ENCODE measurements at regions not wholly inside any gene's neighbourhood (a gene's known extent, or its start where the extent isn't known, plus 50 kb on each side); places are given as distances from the start of the nearest gene placed in this dataset.

DNA sequence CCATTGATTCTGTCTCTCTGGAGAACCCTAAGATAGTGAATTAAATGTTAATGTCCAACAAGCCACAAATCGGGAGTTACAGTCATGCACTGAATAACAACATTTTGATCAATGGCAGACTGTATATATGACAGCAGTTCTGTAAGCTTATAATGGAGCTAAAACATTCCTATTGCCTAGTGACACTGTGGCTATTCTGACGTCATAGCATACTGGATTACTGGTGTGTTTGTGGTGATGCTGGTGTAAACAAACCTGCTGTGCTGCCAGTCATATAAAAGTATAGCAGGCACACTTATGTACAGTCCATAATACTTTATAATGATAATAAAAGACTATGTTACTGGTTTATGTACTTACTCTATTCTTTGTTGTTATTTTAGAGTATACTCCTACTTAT, 56.7 kb upstream of the BICD1 start:
- Mint-ChIP-seq H3K9me3 (peaks cover 12% of the 10 kb centered on the region), H3K27ac (no peak overlapping the region), H3K4me1 (ENCODE audit: low read depth) (peaks cover 22% of the 10 kb centered on the region), H3K4me3 (no peak overlapping the region), H3K36me3 (ENCODE audit: low read depth) (no peaks in the 10 kb centered on the region), H3K27me3 (ENCODE audit: insufficient read depth) (peaks cover 2% of the 10 kb centered on the region; the same call in 1 of the 2 replicates)
- peak; percentile 8 for DNase-seq
- TF ChIP-seq, protein P1, sequence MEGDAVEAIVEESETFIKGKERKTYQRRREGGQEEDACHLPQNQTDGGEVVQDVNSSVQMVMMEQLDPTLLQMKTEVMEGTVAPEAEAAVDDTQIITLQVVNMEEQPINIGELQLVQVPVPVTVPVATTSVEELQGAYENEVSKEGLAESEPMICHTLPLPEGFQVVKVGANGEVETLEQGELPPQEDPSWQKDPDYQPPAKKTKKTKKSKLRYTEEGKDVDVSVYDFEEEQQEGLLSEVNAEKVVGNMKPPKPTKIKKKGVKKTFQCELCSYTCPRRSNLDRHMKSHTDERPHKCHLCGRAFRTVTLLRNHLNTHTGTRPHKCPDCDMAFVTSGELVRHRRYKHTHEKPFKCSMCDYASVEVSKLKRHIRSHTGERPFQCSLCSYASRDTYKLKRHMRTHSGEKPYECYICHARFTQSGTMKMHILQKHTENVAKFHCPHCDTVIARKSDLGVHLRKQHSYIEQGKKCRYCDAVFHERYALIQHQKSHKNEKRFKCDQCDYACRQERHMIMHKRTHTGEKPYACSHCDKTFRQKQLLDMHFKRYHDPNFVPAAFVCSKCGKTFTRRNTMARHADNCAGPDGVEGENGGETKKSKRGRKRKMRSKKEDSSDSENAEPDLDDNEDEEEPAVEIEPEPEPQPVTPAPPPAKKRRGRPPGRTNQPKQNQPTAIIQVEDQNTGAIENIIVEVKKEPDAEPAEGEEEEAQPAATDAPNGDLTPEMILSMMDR (IDR thresholded peaks at IDR 0.05) = no peak

DNA sequence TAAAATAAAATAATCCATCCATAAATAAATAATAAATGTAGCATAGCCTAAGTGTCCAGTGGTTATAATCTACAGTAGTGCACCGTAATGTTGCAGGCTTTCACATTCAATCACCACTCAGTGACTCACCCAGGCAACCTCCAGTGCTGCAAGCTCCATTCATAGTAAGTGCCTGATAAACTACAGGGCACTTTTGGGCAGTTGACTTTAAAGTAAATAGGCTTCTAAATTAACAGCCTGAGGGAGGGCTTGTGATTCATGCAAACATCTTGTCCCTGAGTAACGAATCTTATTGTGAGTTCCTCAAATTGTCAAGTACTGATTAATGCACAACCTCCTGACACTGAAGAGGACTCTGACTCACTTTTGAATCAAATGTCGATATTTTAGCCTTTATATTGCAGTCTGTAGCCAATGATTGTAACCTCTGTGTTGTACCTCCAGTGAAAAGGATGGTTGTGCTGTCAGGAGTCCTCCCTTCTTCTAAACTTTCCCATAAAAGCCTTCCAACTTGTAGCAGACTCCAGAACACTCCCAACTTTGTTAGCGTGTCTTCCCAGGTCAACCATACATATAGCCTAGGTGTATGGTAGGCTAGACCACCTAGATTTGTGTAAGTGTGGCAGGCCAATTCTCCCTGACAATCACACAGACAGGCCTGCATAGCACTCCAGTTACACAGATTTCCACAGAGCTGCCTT, 55.0 kb upstream of the BICD1 start:
- TF ChIP-seq, protein P1 (IDR thresholded peaks at IDR 0.05) = no peak
- Mint-ChIP-seq H3K9me3 (peaks cover 7% of the 10 kb centered on the region), H3K27me3 (ENCODE audit: insufficient read depth) (no peaks in the 10 kb centered on the region), H3K4me1 (ENCODE audit: low read depth) (peaks cover 22% of the 10 kb centered on the region), H3K36me3 (ENCODE audit: low read depth) (no peaks in the 10 kb centered on the region), H3K27ac (peak overlapping the region; percentile 89), H3K4me3 (peak overlapping the region; percentile 22)
- DNase-seq = peak; percentile 97

DNA sequence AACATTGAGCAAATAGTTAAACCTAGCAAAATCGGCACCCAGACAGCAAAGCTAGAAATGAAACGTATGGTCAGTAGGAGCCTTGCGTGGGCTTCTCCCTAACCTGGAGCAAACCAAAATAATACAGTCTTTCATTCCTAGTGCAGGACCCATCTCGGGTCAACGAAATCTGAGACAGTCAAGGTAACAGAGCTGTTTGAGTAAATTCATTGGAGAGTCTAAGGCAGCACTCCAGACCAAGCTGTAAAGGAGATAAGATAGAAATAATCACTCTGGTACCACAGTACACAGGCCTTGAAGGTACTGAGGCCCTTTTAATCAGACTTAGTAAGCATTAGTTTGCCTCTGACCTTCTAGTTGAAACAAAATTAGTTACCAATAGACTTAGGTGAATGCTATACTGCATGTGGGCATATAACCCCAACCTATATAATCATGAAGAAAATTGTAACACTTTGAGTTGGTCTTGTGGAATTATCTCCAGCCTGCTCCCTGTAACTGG, 54.4 kb upstream of the BICD1 start:
- TF ChIP-seq, protein P1 (IDR thresholded peaks at IDR 0.05) = no peak
- Mint-ChIP-seq H3K9me3 (peaks cover 7% of the 10 kb centered on the region), H3K27me3 (ENCODE audit: insufficient read depth) (no peaks in the 10 kb centered on the region), H3K4me1 (ENCODE audit: low read depth) (peaks cover 22% of the 10 kb centered on the region), H3K4me3 (peak overlapping the region; percentile 22), H3K27ac (peak overlapping the region; percentile 89), H3K36me3 (ENCODE audit: low read depth) (no peaks in the 10 kb centered on the region)
- DNase-seq = no peak

DNA sequence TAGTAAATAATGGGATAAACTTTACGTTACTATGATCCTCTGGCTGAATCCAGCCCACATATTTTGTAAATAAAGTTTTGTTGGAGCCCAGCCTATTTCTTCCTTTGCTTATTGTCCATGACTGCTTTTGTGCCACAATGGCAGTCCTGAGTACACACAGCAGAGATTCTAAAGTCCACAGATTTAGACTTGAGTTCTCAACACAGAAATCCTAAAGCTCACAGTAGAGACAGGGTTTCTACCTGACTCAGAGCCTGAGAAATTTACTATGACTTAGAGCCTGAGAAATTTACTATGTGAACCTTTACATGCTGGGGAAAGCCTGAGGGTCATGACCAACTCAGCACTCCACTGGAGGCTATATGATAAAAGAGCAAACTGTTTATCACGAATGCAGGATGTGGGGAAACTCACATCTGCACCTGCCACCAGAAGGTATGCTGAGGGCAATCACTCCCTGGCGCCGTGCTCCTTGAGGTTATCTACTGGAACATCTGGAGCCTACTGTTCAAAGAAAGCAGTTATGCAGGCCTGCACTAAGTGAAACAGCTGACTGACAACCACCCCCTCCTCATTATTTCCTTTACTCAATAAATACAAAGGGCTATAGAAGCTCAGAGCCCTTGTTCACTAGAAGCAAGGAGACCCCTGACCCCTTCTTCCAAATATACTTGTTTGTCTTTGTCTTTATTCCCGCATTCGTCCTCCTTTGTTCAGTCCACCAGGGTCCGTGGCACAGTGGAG, 52.6 kb upstream of the BICD1 start:
- Mint-ChIP-seq H3K27ac (no peak overlapping the region), H3K4me1 (ENCODE audit: low read depth) (peaks cover 22% of the 10 kb centered on the region), H3K9me3 (peaks cover 7% of the 10 kb centered on the region), H3K4me3 (no peak overlapping the region), H3K36me3 (ENCODE audit: low read depth) (no peaks in the 10 kb centered on the region), H3K27me3 (ENCODE audit: insufficient read depth) (no peaks in the 10 kb centered on the region)
- peak; percentile 12 for DNase-seq
- TF ChIP-seq, protein P1 (IDR thresholded peaks at IDR 0.05) = no peak

Measured in HFFc6 (cell line).